WTC11 (cell line): ENCODE measurements at regions not wholly inside any gene's neighbourhood (a gene's known extent, or its start where the extent isn't known, plus 50 kb on each side); places are given as distances from the start of the nearest gene placed in this dataset.

ENCODE experiments used
- ATAC-seq: fragments of 200-7000 bp; cut with Tn5 transposase; 2 replicates; pipeline ENCODE4 v1.10.0; 2021; ENCODE audit warnings: mild to moderate bottlenecking, moderate library complexity
- CTCF ChIA-PET: fragments of 300-600 bp; sonication (Branson Sonifier 250); formaldehyde crosslinking; loops from one replicate; lab custom pipeline; 2021; ENCODE audit warnings: antibody characterized with exemption; lab: Charles Lee
- POLR2A ChIA-PET: fragments of 350-600 bp; sonication (Branson Sonifier 250); formaldehyde crosslinking; loops from one replicate; lab custom pipeline; 2021; ENCODE audit warnings: antibody characterized with exemption; lab: Charles Lee
- DNase-seq: peaks from one replicate; pipeline ENCODE4 v3.0.0; 2021; ENCODE audit warnings: low spot score
- H3K27ac Mint-ChIP-seq: 2 replicates; pipeline ENCODE4 v1.8.0; 2021; ENCODE audit warnings: mixed read lengths
- H3K27me3 Mint-ChIP-seq: 2 replicates; pipeline ENCODE4 v1.8.0; 2021; ENCODE audit warnings: low read depth, mild to moderate bottlenecking, moderate library complexity, mixed read lengths
- H3K36me3 Mint-ChIP-seq: 2 replicates; pipeline ENCODE4 v1.8.0; 2021; ENCODE audit warnings: mixed read lengths
- H3K4me1 Mint-ChIP-seq: 2 replicates; pipeline ENCODE4 v1.8.0; 2022; ENCODE audit warnings: mixed read lengths
- H3K4me3 Mint-ChIP-seq: 2 replicates; pipeline ENCODE4 v1.8.0; 2021; ENCODE audit warnings: mild to moderate bottlenecking, moderate library complexity, mixed read lengths
- H3K9me3 Mint-ChIP-seq: 2 replicates; pipeline ENCODE4 v1.8.0; 2021; ENCODE audit warnings: mixed read lengths
- CBFB ChIP-seq: sonication (generic); formaldehyde crosslinking; IDR thresholded peaks from 2 replicates; pipeline ENCODE4 v1.8.1; 2022; ENCODE audit warnings: mild to moderate bottlenecking, low read depth, missing genetic modification reagents
- MXD4 ChIP-seq: fragments of 250-450 bp; sonication (Bioruptor Pico); IDR thresholded peaks from 2 replicates; pipeline ENCODE4 v1.8.0; 2021; ENCODE audit warnings: mild to moderate bottlenecking, moderate library complexity, borderline replicate concordance
- NR3C1 ChIP-seq: sonication (generic); formaldehyde crosslinking; conservative IDR thresholded peaks from 2 replicates; pipeline ENCODE4 v1.8.1; 2023; ENCODE audit warnings: low read depth, mild to moderate bottlenecking, missing genetic modification reagents
- TCF7 ChIP-seq: sonication (generic); formaldehyde crosslinking; IDR thresholded peaks from 2 replicates; pipeline ENCODE4 v1.8.0; 2022; ENCODE audit warnings: mild to moderate bottlenecking, low read depth, missing genetic modification reagents, moderate library complexity
- ZNF317 ChIP-seq: sonication (generic); formaldehyde crosslinking; IDR thresholded peaks from 2 replicates; pipeline ENCODE4 v1.8.1; 2023; ENCODE audit warnings: low read depth, mild to moderate bottlenecking, moderate library complexity, missing genetic modification reagents, borderline replicate concordance
- TF ChIP-seq, protein P1 (sequence below): sonication (generic); formaldehyde crosslinking; IDR thresholded peaks from 2 replicates; pipeline ENCODE4 v1.8.1; 2022; ENCODE audit warnings: low read depth, missing genetic modification reagents, borderline replicate concordance
- TF ChIP-seq, protein P2 (sequence below): sonication (generic); formaldehyde crosslinking; IDR thresholded peaks from 2 replicates; pipeline ENCODE4 v1.8.0; 2022; ENCODE audit warnings: missing genetic modification reagents
- TF ChIP-seq, protein P3 (sequence below): fragments of 250-450 bp; sonication (Bioruptor Pico); IDR thresholded peaks from 2 replicates; pipeline ENCODE4 v2.1.2; 2022; ENCODE audit warnings: mild to moderate bottlenecking, moderate library complexity
- TF ChIP-seq, protein P4 (sequence below): sonication (generic); formaldehyde crosslinking; IDR thresholded peaks from 2 replicates; pipeline ENCODE4 v1.8.1; 2022; ENCODE audit warnings: mild to moderate bottlenecking, moderate library complexity, missing genetic modification reagents
- TF ChIP-seq, protein P5 (sequence below): sonication (generic); formaldehyde crosslinking; IDR thresholded peaks from 2 replicates; pipeline ENCODE4 v1.8.1; 2022; ENCODE audit warnings: low read depth, mild to moderate bottlenecking, moderate library complexity, missing genetic modification reagents, borderline replicate concordance

DNA sequence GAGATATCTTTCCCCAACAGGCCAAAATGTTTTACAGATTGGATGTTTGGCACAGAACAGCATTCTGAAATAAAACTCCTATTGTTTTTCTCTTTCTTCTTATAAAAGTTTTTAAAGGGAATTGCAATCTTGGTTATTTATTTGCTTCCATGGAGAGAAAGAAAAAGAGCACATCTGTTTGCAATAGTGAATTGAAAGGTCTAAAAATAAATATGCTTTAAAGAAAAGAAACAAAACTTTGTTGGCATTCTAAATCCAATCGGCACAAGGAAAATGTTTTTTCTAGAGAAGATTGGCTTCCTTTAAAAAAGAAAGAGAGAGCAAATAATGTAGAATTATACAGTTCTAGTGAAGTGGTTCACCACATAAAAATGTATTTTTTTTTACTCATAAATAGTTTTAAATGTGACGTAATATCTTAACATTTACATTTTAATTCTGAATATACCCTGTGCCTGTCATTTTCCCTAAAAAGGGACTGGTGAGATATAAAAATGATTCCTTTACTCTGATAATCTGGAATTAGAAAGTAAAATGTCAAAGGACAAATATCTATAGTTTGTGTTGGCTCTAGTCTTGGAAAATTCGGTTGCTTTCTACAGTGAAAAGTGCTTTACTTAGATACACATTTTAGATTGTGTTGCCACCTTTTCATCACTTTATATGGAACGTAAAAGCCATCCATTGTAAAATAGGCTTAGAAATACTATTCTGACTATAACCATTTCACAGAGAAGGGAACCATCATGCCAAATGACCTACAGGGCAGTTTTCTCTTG lies 257.4 kb upstream of the CBLB start:
- TF ChIP-seq TCF7 = no peak
- TF ChIP-seq, protein P1, sequence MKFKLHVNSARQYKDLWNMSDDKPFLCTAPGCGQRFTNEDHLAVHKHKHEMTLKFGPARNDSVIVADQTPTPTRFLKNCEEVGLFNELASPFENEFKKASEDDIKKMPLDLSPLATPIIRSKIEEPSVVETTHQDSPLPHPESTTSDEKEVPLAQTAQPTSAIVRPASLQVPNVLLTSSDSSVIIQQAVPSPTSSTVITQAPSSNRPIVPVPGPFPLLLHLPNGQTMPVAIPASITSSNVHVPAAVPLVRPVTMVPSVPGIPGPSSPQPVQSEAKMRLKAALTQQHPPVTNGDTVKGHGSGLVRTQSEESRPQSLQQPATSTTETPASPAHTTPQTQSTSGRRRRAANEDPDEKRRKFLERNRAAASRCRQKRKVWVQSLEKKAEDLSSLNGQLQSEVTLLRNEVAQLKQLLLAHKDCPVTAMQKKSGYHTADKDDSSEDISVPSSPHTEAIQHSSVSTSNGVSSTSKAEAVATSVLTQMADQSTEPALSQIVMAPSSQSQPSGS (CRISPR knock-in tag) = no peak
- TF ChIP-seq, protein P2, sequence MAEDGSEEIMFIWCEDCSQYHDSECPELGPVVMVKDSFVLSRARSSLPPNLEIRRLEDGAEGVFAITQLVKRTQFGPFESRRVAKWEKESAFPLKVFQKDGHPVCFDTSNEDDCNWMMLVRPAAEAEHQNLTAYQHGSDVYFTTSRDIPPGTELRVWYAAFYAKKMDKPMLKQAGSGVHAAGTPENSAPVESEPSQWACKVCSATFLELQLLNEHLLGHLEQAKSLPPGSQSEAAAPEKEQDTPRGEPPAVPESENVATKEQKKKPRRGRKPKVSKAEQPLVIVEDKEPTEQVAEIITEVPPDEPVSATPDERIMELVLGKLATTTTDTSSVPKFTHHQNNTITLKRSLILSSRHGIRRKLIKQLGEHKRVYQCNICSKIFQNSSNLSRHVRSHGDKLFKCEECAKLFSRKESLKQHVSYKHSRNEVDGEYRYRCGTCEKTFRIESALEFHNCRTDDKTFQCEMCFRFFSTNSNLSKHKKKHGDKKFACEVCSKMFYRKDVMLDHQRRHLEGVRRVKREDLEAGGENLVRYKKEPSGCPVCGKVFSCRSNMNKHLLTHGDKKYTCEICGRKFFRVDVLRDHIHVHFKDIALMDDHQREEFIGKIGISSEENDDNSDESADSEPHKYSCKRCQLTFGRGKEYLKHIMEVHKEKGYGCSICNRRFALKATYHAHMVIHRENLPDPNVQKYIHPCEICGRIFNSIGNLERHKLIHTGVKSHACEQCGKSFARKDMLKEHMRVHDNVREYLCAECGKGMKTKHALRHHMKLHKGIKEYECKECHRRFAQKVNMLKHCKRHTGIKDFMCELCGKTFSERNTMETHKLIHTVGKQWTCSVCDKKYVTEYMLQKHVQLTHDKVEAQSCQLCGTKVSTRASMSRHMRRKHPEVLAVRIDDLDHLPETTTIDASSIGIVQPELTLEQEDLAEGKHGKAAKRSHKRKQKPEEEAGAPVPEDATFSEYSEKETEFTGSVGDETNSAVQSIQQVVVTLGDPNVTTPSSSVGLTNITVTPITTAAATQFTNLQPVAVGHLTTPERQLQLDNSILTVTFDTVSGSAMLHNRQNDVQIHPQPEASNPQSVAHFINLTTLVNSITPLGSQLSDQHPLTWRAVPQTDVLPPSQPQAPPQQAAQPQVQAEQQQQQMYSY (CRISPR knock-in tag) = no peak
- TF ChIP-seq ZNF317 = no peak
- TF ChIP-seq, protein P3, sequence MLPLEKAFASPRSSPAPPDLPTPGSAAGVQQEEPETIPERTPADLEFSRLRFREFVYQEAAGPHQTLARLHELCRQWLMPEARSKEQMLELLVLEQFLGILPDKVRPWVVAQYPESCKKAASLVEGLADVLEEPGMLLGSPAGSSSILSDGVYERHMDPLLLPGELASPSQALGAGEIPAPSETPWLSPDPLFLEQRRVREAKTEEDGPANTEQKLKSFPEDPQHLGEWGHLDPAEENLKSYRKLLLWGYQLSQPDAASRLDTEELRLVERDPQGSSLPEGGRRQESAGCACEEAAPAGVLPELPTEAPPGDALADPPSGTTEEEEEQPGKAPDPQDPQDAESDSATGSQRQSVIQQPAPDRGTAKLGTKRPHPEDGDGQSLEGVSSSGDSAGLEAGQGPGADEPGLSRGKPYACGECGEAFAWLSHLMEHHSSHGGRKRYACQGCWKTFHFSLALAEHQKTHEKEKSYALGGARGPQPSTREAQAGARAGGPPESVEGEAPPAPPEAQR (CRISPR knock-in tag) = no peak
- TF ChIP-seq, protein P4, sequence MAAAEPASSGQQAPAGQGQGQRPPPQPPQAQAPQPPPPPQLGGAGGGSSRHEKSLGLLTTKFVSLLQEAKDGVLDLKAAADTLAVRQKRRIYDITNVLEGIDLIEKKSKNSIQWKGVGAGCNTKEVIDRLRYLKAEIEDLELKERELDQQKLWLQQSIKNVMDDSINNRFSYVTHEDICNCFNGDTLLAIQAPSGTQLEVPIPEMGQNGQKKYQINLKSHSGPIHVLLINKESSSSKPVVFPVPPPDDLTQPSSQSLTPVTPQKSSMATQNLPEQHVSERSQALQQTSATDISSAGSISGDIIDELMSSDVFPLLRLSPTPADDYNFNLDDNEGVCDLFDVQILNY = no peak
- TF ChIP-seq, all 79 proteins: peak for 0
- ChIA-PET CTCF (no interaction called here), POLR2A (no interaction called here)
- Mint-ChIP-seq H3K27me3 (no peaks in the 10 kb centered on the region), H3K36me3 (no peaks in the 10 kb centered on the region), H3K9me3 (no peaks in the 10 kb centered on the region), H3K4me3 (no peak overlapping the region), H3K4me1 (peaks cover 10% of the 10 kb centered on the region), H3K27ac (no peak overlapping the region)
- ATAC-seq = no peak
- no peak for DNase-seq

DNA sequence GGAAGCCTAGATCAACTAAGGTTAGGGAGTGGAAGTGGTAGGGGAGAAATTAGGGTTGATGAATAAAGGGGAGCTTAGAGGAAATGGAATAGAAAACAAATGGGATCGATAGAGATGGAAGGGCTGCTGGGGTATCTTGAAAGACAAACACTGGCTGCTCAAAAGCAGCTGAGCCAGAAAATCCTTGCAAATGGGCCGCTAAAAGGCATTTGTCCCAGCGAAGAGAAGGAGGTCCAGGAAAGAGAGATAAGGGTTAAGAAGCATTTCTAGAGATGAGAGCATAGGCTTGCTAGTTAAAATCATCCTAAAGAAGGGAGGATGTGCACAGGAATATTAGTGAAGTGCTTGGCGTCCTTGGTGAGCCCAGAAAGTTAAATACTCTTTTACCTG lies 258.0 kb upstream of the CBLB start:
- Mint-ChIP-seq H3K9me3 (no peaks in the 10 kb centered on the region), H3K4me3 (no peak overlapping the region), H3K4me1 (peaks cover 13% of the 10 kb centered on the region), H3K27ac (no peak overlapping the region), H3K36me3 (no peaks in the 10 kb centered on the region)
- no peak for DNase-seq
- POLR2A ChIA-PET = no interaction called here
- ATAC-seq = no peak
- no peak for TF ChIP-seq MXD4 (CRISPR knock-in tag)
- no peak for TF ChIP-seq CBFB (CRISPR knock-in tag)
- no peak for TF ChIP-seq NR3C1 (CRISPR knock-in tag)
- TF ChIP-seq, all 79 proteins: peak for 0
- CTCF ChIA-PET = no interaction called here
- no peaks in the 10 kb centered on the region for H3K27me3 Mint-ChIP-seq

DNA sequence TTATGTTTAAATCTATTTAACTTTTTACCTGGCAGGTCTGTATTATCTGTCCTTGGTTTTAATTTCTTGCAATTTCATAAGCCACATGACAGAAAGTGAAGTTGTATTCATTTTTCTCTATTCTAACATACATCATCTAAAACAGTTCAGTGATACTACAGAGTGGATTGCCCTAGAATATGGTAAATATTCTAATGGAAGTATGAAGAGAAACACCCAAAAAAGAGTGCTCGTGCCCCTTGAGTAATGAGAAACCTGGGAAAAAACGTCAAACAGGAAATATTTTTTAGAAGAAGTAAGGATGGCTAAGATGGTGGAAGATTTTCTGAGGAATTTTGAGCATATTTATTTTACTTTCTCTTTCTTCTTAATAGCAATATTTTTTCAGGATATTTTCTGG lies 261.1 kb upstream of the CBLB start:
- H3K4me1 Mint-ChIP-seq = peaks cover 10% of the 10 kb centered on the region
- no peak overlapping the region for H3K4me3 Mint-ChIP-seq
- no peak for ATAC-seq
- H3K27ac Mint-ChIP-seq = peak overlapping the region; percentile 74; the same call in 1 of the 2 replicates
- TF ChIP-seq, protein P5, sequence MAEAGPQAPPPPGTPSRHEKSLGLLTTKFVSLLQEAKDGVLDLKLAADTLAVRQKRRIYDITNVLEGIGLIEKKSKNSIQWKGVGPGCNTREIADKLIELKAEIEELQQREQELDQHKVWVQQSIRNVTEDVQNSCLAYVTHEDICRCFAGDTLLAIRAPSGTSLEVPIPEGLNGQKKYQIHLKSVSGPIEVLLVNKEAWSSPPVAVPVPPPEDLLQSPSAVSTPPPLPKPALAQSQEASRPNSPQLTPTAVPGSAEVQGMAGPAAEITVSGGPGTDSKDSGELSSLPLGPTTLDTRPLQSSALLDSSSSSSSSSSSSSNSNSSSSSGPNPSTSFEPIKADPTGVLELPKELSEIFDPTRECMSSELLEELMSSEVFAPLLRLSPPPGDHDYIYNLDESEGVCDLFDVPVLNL (CRISPR knock-in tag) = no peak
- CTCF ChIA-PET = no interaction called here
- no peaks in the 10 kb centered on the region for H3K36me3 Mint-ChIP-seq
- H3K27me3 Mint-ChIP-seq = no peaks in the 10 kb centered on the region
- no peak for DNase-seq
- POLR2A ChIA-PET = no interaction called here
- peaks cover 5% of the 10 kb centered on the region for H3K9me3 Mint-ChIP-seq
